ENCODE measurements at regions not wholly inside any gene's neighbourhood (a gene's known extent, or its start where the extent isn't known, plus 50 kb on each side); places are given as distances from the start of the nearest gene placed in this dataset.

DNA sequence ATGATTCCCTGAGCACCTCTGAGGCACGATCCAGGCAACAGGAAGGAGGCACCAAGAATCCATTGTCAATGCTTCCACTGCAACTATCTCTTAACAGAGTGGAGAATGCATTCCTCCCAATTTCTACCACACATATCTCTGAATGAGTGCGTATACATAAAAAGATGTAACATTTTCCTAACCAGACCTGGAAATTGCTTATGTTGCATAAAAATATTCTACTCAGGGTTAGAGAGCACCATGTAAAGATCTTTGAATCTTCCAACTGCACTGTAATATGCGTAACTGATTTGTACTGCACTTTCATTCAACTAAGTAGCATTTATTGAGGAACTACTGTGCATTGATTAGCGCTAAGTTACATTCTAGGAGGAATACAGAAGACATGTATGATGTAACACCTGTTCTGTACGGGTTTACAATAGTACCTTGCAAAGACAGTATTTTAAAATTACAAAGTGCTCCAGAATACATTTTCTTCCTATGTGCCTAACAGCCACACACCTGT, 237.8 kb downstream of the EBLN2 start:
- FAIRE-seq (no peak), DNase-seq (ENCODE audit: insufficient read length, low spot score) (no peak)
- TF ChIP-seq, protein P1, sequence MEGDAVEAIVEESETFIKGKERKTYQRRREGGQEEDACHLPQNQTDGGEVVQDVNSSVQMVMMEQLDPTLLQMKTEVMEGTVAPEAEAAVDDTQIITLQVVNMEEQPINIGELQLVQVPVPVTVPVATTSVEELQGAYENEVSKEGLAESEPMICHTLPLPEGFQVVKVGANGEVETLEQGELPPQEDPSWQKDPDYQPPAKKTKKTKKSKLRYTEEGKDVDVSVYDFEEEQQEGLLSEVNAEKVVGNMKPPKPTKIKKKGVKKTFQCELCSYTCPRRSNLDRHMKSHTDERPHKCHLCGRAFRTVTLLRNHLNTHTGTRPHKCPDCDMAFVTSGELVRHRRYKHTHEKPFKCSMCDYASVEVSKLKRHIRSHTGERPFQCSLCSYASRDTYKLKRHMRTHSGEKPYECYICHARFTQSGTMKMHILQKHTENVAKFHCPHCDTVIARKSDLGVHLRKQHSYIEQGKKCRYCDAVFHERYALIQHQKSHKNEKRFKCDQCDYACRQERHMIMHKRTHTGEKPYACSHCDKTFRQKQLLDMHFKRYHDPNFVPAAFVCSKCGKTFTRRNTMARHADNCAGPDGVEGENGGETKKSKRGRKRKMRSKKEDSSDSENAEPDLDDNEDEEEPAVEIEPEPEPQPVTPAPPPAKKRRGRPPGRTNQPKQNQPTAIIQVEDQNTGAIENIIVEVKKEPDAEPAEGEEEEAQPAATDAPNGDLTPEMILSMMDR (IDR thresholded peaks at IDR 0.05; ENCODE audit: insufficient read depth, missing control alignments): no peak

DNA sequence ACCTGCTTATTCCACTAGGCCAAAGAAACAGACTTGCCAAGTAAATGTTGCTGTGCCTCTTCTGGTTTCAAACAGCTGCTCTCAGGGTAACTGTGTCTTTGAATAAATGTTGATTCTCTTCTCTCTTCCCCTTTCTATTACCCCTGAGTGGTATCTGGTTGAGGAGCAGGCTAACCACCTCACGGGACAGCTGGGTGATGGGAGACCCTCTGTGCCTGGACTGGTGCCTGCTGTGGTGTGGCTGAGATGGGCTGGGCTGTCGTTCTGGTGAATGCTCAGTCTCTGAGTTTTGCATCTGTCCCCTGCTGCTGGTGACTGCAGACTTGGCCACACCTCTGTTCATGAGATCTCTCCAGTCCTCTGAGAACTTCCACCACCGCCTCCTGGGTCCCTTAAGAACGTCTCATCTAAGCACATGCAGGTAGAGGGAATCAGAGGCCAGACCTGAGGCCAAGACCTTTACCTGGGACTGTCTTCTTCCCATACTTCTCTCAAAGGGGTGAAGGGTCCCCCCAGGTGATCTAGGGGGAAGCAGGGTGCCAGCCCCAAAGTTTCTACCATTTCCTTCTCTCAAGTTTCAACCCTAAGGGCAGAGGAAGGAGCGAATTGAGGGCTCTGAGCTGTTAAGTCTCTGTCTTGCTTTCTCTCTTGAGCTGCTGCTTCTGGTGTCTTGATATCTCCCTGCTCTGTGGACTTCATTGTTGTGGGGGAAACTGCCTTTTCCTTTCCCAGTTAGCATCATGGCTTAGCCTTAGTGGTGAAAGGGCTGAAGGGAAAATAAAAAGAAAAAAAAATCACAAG, 252.9 kb downstream of the EBLN2 start:
- TF ChIP-seq, protein P1 (IDR thresholded peaks at IDR 0.05; ENCODE audit: insufficient read depth, missing control alignments): no peak
- no peak for DNase-seq (ENCODE audit: insufficient read length, low spot score)
- no peak for FAIRE-seq

DNA sequence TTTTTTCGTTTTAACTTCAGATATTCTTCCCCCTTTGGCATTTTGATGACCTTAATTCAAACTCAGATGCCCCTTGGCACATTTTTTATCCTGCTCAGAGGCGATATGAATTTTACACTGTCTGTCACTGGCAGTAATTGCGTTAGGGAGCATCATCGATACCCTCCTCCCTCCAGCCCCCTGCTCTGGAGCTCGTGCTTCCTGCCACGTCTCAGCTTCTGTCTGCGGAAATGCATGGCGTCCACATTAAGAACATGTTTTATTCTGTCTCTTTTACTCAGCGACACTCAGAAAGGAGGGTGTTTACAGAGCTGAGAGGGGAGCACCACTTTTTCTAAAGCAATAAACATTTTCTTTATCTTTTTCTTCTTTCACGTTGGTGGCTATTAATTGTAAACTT, 254.2 kb downstream of the EBLN2 start:
- DNase-seq (ENCODE audit: insufficient read length, low spot score) (no peak), FAIRE-seq (no peak)
- TF ChIP-seq, protein P1 (IDR thresholded peaks at IDR 0.05; ENCODE audit: insufficient read depth, missing control alignments): no peak

DNA sequence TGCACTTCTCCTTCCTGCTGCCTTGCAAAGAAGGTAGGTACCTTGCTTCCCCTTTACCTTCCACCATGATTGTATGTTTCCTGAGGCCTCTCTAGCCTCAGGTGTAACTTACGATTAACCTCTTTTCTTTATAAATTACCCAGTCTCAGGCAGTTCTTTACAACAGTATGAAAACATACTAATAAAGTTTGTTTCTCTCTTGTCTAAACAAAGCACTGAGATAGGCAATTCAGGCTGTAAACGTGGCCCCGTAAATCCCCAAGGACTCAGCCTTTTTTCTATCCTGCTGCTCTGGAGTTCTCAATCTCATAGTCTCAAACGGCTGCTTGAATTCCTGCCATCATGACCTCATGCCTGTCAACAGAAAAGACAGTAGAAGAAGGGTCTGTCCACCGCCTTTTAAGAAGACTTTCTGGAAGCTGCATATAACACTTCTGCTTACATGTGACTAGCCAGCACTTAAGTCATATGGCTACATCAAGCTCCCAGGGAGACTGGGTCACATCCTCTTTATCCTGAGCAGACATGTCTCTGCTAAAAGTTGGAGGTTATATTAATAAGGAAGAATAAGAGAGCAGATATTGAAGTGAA, 257.8 kb downstream of the EBLN2 start:
- DNase-seq (ENCODE audit: insufficient read length, low spot score) (no peak), FAIRE-seq (no peak)
- TF ChIP-seq, protein P1 (IDR thresholded peaks at IDR 0.05; ENCODE audit: insufficient read depth, missing control alignments): no peak

DNA sequence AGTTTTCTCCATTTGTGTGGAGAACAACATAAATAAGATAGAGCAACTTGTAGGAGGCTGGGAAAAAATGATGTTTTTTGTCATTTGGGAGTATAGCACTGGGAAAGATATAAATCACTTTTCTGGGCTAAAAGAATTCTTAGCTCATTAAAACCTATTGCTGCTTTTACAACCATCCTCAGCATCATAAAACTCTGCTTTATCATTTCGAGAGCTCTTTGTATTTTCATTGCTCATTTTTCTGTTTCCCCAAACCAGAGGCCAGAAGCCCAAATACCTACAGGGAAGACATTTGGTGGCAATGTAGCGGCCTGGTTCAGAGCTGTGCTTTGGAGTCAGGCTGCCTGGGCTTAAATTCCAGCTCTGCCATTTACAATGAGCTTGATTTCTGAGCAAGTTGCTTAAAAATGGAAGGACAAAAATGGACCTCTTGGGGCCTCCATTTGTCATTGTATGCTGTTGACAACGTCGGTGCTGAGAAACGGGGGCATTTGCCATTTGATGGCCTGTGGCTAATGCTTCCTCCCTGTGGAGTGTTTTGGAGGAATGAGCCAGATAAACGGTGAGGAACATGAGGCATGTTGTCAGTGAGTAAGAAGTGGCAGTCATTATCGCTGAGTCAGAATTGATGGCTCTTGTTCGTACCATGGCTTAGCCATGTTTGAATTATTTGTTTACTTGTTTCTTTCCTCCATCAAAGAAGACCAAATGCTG, 260.0 kb downstream of the EBLN2 start:
- TF ChIP-seq, protein P1 (IDR thresholded peaks at IDR 0.05; ENCODE audit: insufficient read depth, missing control alignments): no peak
- FAIRE-seq: peak; percentile 11
- no peak for DNase-seq (ENCODE audit: insufficient read length, low spot score)

DNA sequence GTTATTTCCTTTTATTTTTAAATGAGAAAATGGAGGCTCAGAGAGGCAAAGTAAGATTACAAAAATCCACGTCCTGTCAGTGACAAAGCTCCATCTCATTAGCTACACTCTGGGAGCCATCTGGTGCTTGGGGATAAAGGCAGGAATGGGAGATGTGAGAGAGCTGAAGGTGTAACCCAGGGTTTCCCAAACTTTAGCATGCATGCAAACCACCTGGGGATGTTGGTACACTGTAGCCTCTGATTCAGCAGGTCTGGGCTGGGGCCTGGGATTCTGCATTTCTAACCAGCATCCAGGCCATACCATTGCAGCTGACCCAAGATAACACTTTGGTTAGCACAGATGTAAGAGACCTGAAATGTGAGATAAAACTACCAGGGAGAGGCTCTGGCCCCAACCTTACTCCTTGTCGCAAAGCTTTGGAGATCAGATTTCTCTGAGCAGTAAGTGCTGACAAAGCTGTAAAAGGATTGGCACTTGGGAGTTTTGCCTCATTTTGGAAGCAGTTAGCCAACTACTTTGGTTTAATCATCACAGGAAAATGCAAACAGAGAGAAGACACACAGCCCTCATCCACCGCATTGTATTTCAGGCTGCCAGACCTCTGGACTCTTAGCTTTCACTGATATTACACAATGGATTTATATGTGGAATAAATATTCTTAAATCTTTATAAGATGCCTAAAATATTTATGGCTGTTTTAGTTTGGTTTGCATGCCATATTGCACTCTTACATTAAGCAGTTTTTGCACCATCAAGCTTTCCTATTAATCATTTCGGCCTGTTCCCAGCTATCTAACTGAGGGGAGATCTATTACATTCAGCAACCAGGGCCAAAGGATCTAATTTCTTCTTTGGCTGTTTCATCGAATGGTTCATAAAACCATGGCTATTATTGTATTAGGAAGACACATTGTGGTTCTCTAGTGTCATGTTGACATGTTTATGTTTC, 263.0 kb downstream of the EBLN2 start:
- TF ChIP-seq, protein P1 (IDR thresholded peaks at IDR 0.05; ENCODE audit: insufficient read depth, missing control alignments): no peak
- no peak for DNase-seq (ENCODE audit: insufficient read length, low spot score)
- FAIRE-seq: peak; percentile 16

All from D721Med (cell line).